H7 (cell line): ENCODE measurements at regions not wholly inside any gene's neighbourhood (a gene's known extent, or its start where the extent isn't known, plus 50 kb on each side); places are given as distances from the start of the nearest gene placed in this dataset.
"Not testable (repeated sequence)": the region's sequence is repeated elsewhere in the genome, so short reads cannot be mapped to it uniquely, and the experiment has no call there.

ENCODE experiments used
- DNase-seq: peaks from one replicate; pipeline ENCODE4 v3.0.0; 2012
- H3K27me3 ChIP-seq: 2 replicates; pipeline ENCODE4 v1.6.0; 2011; ENCODE audit warnings: mild to moderate bottlenecking, low read length; ENCODE audit not compliant: control insufficient read depth, insufficient read depth
- H3K36me3 ChIP-seq: replicated peaks from 2 replicates; pipeline ENCODE4 v1.5.1; 2011; ENCODE audit warnings: low read length; ENCODE audit not compliant: control insufficient read depth, insufficient read depth
- H3K4me3 ChIP-seq: 2 replicates; pipeline ENCODE4 v1.5.1; 2011; ENCODE audit warnings: low read depth, mild to moderate bottlenecking, control low read depth, low read length, moderate library complexity; ENCODE audit not compliant: insufficient read depth

GRCh38 chr4:120263618-120264017 is 197.0 kb upstream of the MAD2L1 start:
- DNase-seq = peak; percentile 32
- H3K36me3 ChIP-seq = no peaks in the 10 kb centered on the region
- H3K27me3 ChIP-seq = no peaks in the 10 kb centered on the region
- H3K4me3 ChIP-seq = no peak overlapping the region

- no peaks in the 10 kb centered on the region for H3K27me3 ChIP-seq
- no peak for DNase-seq
- no peaks in the 10 kb centered on the region for H3K36me3 ChIP-seq
- no peak overlapping the region for H3K4me3 ChIP-seq
Observed at GRCh38 chr4:120261117-120261516, 194.5 kb upstream of the MAD2L1 start.

- not testable (repeated sequence) for H3K36me3 ChIP-seq, H3K27me3 ChIP-seq, DNase-seq
- peak overlapping the region; percentile 38 for H3K4me3 ChIP-seq
Observed at GRCh38 chr4:120256112-120256775, 189.6 kb upstream of the MAD2L1 start.

DNA sequence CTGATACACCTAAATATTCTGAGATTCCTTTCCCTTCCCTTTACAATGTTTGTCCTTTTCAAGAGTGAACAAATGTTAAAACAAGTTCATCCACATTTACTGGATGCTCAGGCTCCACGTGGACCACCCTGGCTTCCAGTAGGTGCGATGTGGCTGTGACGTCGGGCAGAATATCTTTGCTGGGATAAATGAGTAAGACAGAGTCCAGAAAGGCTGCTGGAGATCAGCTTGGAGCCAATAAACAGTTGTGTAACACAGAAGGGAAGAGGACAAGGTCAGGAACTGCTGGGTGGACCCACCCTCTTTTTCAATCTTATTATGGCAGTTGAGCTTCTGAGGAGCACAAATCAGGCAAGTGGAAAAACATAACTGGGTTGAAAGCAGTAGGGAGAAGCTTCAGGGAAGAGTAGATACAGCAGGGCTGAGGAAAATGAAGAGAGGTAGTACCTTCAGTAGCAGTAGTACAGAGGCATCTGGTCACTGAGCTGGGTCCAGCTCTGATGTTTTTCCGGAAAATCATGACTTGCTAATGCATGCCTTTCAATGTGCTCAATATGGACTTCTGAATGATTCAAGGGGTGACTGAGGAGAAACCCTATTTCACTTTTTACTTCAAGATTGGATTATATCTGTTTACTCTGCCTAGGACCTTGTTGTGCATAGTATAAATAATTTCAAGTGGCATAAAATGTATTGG is 171.8 kb upstream of the MAD2L1 start:
- Histone ChIP-seq H3K27me3 (no peaks in the 10 kb centered on the region), H3K4me3 (no peak overlapping the region), H3K36me3 (no peaks in the 10 kb centered on the region)
- DNase-seq = no peak

DNA sequence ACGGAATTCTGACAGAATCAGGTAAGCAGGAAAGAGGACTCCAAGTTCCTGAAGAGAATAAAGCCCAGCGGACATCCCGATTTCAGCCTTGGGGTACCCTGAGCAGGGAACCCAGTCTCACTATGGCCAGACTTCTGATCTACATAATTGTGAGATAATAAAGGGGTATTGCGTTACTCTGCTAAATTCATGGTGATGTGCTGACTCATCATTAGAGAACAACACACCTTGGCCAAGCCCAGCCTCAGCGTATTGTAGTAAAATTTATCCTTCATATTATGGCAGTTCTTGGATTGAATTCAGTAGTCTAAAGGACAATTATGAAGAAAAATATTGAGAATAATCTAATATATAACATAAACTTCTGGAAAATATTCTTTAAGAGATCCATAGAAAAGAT is 170.2 kb upstream of the MAD2L1 start:
- DNase-seq = no peak
- Histone ChIP-seq H3K4me3 (no peak overlapping the region), H3K27me3 (no peaks in the 10 kb centered on the region), H3K36me3 (no peaks in the 10 kb centered on the region)

DNA sequence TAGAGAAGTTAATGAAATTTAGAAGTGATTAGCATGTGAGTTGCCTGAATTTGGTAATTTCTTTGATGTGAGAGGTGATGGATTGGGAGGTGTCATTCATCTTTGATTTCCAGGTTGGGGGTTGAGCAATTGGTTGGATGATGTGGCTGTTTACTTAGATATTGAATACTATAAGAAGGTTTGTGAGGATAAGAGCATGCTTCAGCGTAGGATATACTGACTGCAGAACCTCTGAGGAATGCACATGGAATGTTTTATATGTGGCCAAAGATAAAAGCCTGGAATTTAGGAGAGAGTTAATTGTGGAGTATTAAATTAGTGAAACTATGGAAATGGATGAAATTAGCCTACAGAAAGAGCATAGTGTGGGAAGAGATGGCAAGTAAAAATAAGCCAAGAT is 165.4 kb upstream of the MAD2L1 start:
- no peak for DNase-seq
- no peaks in the 10 kb centered on the region for H3K36me3 ChIP-seq
- no peaks in the 10 kb centered on the region for H3K27me3 ChIP-seq
- H3K4me3 ChIP-seq = no peak overlapping the region

DNA sequence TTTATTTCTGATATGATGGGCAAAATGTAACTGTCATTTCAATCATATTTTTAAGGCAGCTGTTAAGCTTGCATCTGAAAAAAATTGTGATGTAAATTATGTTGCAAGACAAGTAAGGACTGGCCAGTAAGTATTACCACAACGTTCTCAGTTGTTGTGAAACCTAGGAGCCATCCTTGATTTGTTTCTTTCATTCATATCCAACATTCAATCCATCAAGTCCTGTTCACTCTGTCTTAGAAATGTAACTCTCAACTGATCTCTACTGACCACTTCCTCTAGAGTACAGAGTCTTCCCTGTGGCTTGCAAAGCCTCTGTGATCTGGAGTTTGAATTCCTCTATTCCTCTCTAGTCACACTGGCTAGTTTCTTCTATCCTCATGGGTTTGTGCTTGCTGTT is 161.4 kb upstream of the MAD2L1 start:
- no peak for DNase-seq
- no peak overlapping the region for H3K4me3 ChIP-seq
- H3K27me3 ChIP-seq = no peaks in the 10 kb centered on the region
- H3K36me3 ChIP-seq = no peaks in the 10 kb centered on the region

GRCh38 chr4:120227554-120227953 is 160.9 kb upstream of the MAD2L1 start:
- Histone ChIP-seq H3K4me3 (no peak overlapping the region), H3K36me3 (no peaks in the 10 kb centered on the region), H3K27me3 (no peaks in the 10 kb centered on the region)
- no peak for DNase-seq

DNA sequence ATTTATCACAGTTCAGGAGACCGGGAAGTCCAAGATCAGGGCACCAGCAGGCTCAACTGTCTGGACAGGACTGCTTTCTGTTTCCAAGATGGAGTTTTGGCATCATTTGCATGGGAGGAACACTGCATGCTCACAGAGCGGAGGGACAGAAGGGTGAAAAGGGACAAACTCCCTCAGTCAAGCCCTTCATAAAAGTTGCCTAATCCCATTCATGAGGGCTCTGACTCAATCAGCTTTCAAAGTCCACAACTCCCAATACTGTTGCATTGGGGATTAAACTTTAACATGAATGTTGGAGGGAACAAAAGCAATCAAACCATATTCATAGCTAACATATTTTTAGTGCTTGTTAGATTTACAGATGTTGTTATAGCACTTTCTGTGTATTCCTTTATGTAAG is 158.9 kb upstream of the MAD2L1 start:
- Histone ChIP-seq H3K27me3 (no peaks in the 10 kb centered on the region), H3K36me3 (no peaks in the 10 kb centered on the region), H3K4me3 (no peak overlapping the region)
- DNase-seq = no peak

DNA sequence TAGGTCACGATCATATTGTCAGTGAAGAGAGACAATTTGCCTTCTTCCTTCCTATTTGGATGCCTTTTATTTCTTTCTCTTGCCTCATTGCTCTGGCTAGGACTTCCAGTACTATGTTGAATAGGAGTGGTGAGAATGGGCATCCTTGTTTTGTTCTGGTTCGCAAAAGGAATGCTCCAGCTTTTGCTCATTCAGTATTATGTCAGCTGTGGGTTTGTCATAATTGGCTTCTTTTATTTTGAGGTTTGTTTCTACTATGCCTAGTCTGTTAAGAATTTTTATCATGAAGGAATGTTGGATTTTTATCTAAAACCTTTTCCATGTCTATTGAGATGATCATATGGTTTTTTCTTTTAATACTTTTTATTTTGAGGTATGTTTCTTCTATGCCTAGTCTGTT is 152.3 kb upstream of the MAD2L1 start:
- no peak for DNase-seq
- H3K36me3 ChIP-seq = no peaks in the 10 kb centered on the region
- no peaks in the 10 kb centered on the region for H3K27me3 ChIP-seq
- H3K4me3 ChIP-seq = no peak overlapping the region

GRCh38 chr4:120215350-120215749 is 148.7 kb upstream of the MAD2L1 start:
- H3K4me3 ChIP-seq = no peak overlapping the region
- H3K36me3 ChIP-seq = no peaks in the 10 kb centered on the region
- no peaks in the 10 kb centered on the region for H3K27me3 ChIP-seq
- no peak for DNase-seq

- no peaks in the 10 kb centered on the region for H3K27me3 ChIP-seq
- DNase-seq = no peak
- H3K36me3 ChIP-seq = no peaks in the 10 kb centered on the region
- no peak overlapping the region for H3K4me3 ChIP-seq
Observed at GRCh38 chr4:120211408-120212015, 144.9 kb upstream of the MAD2L1 start.

DNA sequence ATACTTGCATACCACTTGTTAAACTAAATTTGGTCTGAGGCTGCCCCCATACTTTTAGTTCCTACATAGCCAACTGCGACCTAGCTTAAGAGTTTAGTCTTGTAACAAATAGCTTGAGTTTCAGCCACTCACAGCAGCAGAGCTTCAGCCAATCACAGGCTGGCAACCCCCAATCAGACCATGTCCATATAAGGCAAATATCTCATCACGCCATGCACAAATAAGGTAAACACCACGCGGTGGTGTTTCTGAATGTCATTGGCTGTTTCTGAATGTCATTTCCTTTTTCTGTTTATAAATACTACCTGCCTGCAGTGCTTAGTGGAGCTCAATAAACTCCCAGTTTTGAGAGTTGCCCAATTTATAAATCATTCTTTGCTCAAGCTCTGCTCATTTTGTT is 143.1 kb upstream of the MAD2L1 start:
- Histone ChIP-seq H3K4me3 (no peak overlapping the region), H3K27me3 (no peaks in the 10 kb centered on the region), H3K36me3 (no peaks in the 10 kb centered on the region)
- DNase-seq = no peak

- no peaks in the 10 kb centered on the region for H3K36me3 ChIP-seq
- H3K4me3 ChIP-seq = no peak overlapping the region
- no peak for DNase-seq
- H3K27me3 ChIP-seq = no peaks in the 10 kb centered on the region
Observed at GRCh38 chr4:120207021-120207420, 140.4 kb upstream of the MAD2L1 start.

DNA sequence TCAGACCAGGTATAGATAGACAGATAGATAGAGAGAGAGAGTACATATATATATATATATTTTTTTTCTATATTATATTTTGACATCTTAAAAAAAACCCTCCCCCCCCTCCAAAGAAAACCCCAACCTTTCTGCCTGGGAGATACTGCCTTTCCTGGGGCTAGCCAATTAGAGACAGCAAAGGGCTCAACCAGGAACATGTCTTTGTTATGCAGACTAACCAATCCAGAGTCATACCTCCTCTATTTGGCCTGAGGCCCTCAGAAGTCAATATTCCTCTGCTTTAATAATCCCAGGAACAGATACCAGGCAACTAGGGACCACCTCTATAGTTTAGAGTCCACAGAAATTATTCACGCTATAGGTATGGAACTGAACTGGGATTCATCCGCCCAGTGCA is 135.6 kb upstream of the MAD2L1 start:
- no peak for DNase-seq
- no peaks in the 10 kb centered on the region for H3K36me3 ChIP-seq
- H3K4me3 ChIP-seq = no peak overlapping the region
- H3K27me3 ChIP-seq = no peaks in the 10 kb centered on the region
